ENCODE measurements at regions not wholly inside any gene's neighbourhood (a gene's known extent, or its start where the extent isn't known, plus 50 kb on each side); places are given as distances from the start of the nearest gene placed in this dataset.

- no peak for TF ChIP-seq POLR2A (IDR thresholded peaks at IDR 0.05; ENCODE audit: low read depth)
- no peak for TF ChIP-seq CTCF (IDR thresholded peaks at IDR 0.05)
Measured at GRCh38 chr22:34609646-34610045, 456.3 kb upstream of the ISX start.
